ENCODE measurements at regions not wholly inside any gene's neighbourhood (a gene's known extent, or its start where the extent isn't known, plus 50 kb on each side); places are given as distances from the start of the nearest gene placed in this dataset.

DNA sequence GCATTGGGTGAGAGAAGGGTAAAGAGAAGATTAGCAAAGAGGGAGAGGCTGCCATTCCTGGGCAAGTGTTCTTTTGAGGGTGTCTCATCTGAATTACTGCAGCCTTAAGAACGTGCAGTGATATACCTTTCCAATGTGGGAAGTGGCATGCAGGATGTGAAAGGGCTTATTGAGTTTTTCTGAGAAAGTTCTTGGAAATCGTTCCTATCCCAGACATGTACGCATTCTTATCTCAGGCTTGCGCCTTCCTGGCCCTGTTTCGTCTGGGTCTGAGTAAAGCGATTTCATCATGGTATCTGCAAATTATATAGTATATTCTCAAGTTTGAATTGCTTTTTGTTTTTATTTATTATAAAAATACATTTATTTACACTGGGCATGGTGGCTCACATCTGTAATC lies 699.8 kb downstream of the TRAM1L1 start:
- Mint-ChIP-seq H3K4me1 (no peaks in the 10 kb centered on the region), H3K4me3 (no peak overlapping the region), H3K27me3 (ENCODE audit: insufficient read depth, low read depth, poor library complexity) (no peaks in the 10 kb centered on the region), H3K9me3 (no peaks in the 10 kb centered on the region), H3K36me3 (ENCODE audit: low read depth) (no peaks in the 10 kb centered on the region), H3K27ac (no peak overlapping the region)
- TF ChIP-seq CREB1 (CRISPR knock-in tag; IDR thresholded peaks at IDR 0.05; ENCODE audit: low read depth) (no peak), STAT1 (IDR thresholded peaks at IDR 0.05; ENCODE audit: unreplicated experiment) (no peak), EZH2phosphoT487 (IDR thresholded peaks at IDR 0.05; ENCODE audit: unreplicated experiment) (no peak), ZNF114 (CRISPR knock-in tag; IDR thresholded peaks at IDR 0.05) (no peak), EZH2 (IDR thresholded peaks at IDR 0.05; ENCODE audit: low read depth, unreplicated experiment) (no peak), NANOG (IDR thresholded peaks at IDR 0.05; ENCODE audit: borderline replicate concordance) (no peak), POLR2AphosphoS5 (IDR thresholded peaks at IDR 0.05; ENCODE audit: low read depth) (no peak), ZNF331 (CRISPR knock-in tag; IDR thresholded peaks at IDR 0.05; ENCODE audit: low read depth) (no peak)
- TF ChIP-seq, protein P1, sequence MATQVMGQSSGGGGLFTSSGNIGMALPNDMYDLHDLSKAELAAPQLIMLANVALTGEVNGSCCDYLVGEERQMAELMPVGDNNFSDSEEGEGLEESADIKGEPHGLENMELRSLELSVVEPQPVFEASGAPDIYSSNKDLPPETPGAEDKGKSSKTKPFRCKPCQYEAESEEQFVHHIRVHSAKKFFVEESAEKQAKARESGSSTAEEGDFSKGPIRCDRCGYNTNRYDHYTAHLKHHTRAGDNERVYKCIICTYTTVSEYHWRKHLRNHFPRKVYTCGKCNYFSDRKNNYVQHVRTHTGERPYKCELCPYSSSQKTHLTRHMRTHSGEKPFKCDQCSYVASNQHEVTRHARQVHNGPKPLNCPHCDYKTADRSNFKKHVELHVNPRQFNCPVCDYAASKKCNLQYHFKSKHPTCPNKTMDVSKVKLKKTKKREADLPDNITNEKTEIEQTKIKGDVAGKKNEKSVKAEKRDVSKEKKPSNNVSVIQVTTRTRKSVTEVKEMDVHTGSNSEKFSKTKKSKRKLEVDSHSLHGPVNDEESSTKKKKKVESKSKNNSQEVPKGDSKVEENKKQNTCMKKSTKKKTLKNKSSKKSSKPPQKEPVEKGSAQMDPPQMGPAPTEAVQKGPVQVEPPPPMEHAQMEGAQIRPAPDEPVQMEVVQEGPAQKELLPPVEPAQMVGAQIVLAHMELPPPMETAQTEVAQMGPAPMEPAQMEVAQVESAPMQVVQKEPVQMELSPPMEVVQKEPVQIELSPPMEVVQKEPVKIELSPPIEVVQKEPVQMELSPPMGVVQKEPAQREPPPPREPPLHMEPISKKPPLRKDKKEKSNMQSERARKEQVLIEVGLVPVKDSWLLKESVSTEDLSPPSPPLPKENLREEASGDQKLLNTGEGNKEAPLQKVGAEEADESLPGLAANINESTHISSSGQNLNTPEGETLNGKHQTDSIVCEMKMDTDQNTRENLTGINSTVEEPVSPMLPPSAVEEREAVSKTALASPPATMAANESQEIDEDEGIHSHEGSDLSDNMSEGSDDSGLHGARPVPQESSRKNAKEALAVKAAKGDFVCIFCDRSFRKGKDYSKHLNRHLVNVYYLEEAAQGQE (IDR thresholded peaks at IDR 0.05; ENCODE audit: unreplicated experiment): no peak
- TF ChIP-seq, protein P2, sequence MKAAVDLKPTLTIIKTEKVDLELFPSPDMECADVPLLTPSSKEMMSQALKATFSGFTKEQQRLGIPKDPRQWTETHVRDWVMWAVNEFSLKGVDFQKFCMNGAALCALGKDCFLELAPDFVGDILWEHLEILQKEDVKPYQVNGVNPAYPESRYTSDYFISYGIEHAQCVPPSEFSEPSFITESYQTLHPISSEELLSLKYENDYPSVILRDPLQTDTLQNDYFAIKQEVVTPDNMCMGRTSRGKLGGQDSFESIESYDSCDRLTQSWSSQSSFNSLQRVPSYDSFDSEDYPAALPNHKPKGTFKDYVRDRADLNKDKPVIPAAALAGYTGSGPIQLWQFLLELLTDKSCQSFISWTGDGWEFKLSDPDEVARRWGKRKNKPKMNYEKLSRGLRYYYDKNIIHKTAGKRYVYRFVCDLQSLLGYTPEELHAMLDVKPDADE (IDR thresholded peaks at IDR 0.05): no peak
- TF ChIP-seq, protein P3, sequence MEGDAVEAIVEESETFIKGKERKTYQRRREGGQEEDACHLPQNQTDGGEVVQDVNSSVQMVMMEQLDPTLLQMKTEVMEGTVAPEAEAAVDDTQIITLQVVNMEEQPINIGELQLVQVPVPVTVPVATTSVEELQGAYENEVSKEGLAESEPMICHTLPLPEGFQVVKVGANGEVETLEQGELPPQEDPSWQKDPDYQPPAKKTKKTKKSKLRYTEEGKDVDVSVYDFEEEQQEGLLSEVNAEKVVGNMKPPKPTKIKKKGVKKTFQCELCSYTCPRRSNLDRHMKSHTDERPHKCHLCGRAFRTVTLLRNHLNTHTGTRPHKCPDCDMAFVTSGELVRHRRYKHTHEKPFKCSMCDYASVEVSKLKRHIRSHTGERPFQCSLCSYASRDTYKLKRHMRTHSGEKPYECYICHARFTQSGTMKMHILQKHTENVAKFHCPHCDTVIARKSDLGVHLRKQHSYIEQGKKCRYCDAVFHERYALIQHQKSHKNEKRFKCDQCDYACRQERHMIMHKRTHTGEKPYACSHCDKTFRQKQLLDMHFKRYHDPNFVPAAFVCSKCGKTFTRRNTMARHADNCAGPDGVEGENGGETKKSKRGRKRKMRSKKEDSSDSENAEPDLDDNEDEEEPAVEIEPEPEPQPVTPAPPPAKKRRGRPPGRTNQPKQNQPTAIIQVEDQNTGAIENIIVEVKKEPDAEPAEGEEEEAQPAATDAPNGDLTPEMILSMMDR (conservative IDR thresholded peaks at IDR 0.05; ENCODE audit: low read depth in 2 of 2): no peak
- no peak for ATAC-seq
- Histone ChIP-seq H3K27ac (ENCODE audit: low read depth) (no peak overlapping the region), H3K27me3 (ENCODE audit: insufficient read depth) (no peaks in the 10 kb centered on the region), H3K9me2 (ENCODE audit: insufficient read depth) (peaks cover 8% of the 10 kb centered on the region), H2AFZ (no peak overlapping the region), H3F3A (replicated peaks; ENCODE audit: low read depth) (no peaks in the 10 kb centered on the region), H3K79me2 (replicated peaks; ENCODE audit: insufficient read depth) (no peaks in the 10 kb centered on the region), H3K4me2 (no peak overlapping the region), H3K36me3 (ENCODE audit: insufficient read depth) (no peaks in the 10 kb centered on the region), H4K20me1 (replicated peaks; ENCODE audit: insufficient read depth) (no peaks in the 10 kb centered on the region), H3K4me3 (no peak overlapping the region), H3K4me1 (ENCODE audit: insufficient read depth) (no peaks in the 10 kb centered on the region)
- no peak for DNase-seq (ENCODE audit: low spot score)

Data from GM23338 (cell line).